Dermis blood vessel endothelial cell (primary cell): ENCODE measurements at regions not wholly inside any gene's neighbourhood (a gene's known extent, or its start where the extent isn't known, plus 50 kb on each side); places are given as distances from the start of the nearest gene placed in this dataset.
A peak's percentile ranks its signal among the peaks of the same experiment; 100 is the strongest.
"Not testable (repeated sequence)": the region's sequence is repeated elsewhere in the genome, so short reads cannot be mapped to it uniquely, and the experiment has no call there.

Source experiments
- DNase-seq: peaks from one replicate; pipeline ENCODE4 v3.0.0; 2010

DNA sequence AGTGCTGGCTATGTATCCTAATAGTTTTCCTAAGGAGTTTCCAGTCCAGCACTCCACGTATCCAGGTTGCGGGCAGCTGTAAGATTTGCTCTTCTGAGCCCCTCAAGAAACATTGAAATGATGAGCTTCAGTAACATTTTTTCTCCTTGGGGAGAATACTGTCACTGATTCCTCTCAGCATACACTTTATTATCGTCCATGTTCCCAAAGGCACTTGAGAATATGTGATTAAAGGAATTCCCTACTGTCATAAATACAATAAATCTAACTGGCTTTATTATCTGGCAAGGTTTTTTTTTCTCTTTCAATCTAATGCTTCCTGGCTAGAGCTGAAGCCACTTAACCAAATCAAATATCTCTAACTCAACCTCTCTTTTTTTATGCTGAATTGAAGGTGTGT lies 359.2 kb upstream of the PKN2 start:
- DNase-seq, result no peak

DNA sequence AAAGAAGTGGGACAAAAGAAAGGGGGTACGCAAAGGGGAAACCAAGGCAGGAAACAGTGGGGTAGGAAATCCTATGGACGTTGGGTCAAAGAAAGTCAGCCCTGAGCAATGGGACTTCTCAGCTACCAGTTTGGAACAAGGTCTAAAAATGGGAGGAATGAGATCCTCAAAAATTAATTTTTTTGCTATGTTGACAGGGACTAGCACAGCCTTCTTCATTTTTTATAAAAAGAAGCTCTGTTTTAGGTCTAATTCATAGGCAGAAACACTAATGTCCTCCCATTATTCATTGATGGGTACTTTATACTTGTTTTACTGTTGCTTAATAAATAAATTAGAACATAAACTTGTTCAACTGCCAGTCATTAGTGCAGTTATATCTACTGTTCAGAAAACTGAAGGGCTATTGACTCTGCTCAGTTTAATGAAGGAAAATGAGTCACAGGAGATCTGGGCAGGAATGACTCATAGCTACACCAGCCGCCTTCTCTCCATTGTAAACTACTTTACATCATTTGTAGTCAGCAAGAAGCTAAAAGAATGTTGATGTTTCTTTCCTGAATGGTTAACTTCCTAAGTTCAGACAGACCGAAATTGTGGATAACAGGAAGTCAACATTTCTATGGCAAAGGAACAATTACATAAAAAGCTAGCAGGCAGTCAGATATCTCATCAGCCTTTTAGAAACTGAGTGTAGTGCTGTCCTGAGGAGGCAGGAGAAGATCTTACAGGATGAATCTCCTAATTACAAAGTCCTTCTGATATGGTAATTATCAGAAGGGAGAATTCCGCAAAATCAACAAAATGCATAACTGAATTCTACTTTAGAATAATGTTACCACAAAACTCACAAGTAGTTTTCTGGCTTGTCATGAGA lies 356.4 kb upstream of the PKN2 start:
- DNase-seq, result peak; percentile 96

DNA sequence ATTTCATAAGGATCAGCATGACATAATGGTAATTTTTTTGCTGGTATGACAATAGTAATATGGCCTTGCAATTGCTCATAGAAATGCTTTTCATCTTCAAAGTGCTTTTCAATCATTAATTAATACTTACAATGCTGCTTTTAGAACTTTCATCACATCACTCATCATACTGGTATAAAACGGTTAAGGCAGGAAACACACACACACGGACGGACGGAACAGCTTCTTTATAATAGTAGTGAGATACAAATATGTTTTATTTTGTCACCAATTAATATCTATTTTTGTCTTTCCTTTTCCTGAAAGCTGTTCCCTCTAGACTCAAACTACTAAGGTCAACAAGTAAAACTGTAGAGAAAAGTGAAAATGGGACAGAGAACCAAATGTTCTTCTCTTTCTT lies 353.9 kb upstream of the PKN2 start:
- peak; percentile 18 for DNase-seq

DNA sequence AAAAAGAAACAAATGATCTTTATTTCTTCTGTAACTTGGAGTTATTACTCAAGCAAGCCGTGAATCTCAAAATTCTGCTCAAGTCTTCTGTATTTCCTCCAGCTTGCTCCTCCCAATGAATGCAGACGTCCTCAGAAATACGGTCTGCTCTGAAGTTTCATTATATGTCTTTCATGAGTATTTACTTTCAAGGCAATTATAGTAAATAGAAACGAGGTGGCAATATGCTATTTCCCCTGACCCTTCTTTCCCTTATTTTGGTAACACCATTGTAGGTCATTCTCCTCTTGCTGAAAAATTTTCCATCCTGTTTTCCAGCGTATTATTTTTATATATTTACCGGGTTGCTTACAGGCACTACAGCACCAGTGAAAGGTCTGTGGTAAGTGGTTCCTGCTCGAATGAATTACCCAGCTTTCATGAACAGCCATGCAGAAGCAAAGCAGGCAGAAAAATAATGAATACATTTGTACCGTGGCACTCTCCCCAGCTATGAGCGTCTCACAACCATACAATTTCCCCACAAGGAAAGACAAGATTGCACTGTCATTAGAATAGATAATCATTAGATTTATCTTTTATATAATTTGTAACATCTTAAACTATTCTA lies 350.9 kb upstream of the PKN2 start:
- DNase-seq, result no peak

DNA sequence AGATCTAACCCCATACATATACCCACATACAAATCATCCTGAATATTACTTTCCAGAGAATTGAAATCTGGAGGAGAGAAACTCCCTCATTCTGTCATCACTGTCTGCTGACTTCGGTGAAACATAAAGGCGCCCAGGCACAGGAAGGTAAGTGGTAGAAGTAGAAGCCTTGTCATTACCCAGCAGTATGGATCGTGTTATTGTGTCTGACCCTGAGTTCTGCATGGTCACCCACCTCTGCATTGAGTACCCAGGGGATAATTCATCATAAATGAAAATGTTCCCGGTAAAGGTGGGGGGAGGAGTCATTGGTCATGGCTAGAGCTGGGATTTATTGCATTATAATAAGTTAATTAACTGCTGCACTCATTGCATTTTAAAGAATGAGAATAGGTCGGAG lies 342.6 kb upstream of the PKN2 start:
- no peak for DNase-seq

DNA sequence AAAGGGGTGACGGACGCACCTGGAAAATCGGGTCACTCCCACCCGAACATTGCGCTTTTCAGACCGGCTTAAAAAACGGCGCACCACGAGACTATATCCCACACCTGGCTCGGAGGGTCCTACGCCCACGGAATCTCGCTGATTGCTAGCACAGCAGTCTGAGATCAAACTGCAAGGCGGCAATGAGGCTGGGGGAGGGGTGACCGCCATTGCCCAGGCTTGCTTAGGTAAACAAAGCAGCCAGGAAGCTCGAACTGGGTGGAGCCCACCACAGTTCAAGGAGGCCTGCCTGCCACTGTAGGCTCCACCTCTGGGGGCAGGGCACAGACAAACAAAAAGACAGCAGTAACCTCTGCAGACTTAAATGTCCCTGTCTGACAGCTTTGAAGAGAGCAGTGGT lies 342.0 kb upstream of the PKN2 start:
- DNase-seq, result not testable (repeated sequence)

DNA sequence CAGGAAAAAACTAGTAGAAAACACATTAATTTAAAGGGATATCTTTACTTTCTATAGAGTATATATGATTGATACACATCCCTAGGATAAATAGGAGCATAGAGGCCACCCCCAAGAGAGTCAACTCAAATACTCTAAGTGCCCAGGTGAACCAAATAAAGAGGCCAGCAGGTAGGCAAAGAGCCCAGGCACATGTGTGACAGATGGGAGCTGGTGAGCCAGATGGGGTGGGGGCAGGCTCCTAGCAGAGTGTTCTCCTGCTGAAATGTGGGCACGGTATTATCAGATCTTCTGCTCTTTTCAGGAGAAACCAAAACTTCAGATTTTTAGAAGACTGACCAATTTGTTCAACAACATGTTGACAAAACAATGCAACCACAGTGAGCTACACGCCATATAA lies 333.4 kb upstream of the PKN2 start:
- DNase-seq, result no peak

DNA sequence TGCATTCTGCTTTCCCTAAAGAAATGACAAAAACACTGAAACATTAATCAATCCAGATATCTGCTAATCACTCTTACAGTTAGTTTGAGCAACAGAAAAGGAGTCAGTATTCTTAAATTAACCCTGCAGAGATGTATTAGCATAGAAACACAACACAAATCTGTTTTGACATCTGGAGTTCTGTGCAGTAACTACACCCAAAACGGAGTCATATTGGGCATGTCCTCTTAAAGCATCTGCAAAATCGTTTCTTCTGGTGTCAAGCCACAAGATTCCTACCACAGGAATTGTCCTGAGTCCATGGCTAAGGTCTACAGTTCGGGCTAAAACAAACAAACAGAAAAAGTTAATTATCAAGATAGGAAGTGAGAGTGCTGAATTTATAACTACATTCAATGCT lies 332.1 kb upstream of the PKN2 start:
- no peak for DNase-seq

DNA sequence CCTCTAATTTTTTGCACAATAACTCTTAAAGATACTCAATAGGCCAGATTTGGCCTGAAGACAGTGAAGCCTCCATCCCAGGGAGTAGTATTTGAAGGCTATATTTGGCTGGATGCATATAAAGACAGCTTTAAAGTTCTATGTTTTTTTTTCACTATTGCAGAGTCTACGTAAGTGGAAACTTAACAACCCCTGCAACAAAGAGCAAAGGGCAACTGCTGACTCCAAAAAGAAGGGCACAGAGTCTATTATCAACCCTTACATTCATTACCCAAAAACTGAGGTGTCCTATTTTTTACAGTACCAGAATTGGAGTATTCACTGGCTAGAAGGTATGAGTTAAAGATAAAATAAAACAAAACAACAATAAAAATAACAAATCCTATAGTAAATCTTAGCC lies 329.8 kb upstream of the PKN2 start:
- no peak for DNase-seq

DNA sequence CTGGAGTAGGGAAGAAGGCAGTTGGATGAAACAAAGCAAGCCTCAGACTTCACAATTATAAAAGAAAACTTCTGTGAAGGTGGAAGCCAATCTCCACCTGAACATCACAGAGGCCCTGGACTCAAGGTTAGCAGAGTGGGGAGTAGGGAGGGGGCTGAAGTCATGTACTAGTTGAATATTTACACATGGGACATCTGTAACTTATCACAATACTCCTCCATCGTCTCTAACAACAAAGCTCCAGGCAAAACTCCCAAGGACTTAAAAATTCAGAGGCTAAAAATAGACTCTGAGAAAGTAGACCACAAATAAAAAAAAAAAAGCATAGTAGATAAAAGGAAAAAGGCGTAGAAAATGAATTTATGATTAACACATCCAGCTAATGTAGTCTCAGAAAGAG lies 326.3 kb upstream of the PKN2 start:
- no peak for DNase-seq

DNA sequence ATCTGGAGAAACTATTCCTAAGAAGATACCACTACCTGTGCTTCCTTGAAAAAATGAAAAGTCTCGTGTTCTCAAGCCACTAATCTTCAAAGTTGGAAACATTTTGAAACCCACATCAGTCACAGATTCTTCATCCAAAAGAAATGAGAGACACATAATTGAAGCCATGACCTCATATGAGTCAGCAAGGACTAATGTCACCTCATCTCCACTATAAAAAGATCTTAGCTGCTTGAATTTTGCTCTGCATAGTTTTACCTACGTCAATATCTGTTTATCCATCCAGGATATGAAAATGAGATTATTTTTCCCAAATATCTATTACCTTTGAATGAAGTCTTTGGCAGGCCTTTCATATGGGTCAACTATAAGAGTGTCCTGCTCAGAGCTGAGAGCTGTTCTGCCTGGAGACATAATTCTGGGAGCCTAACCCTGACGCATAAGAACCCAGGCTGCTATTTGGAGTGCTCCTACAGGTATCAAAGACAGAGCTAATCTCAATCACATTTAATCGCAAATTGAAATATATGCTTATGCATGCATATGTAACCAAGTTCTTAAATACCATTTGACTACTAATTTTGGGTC lies 312.5 kb upstream of the PKN2 start:
- no peak for DNase-seq

DNA sequence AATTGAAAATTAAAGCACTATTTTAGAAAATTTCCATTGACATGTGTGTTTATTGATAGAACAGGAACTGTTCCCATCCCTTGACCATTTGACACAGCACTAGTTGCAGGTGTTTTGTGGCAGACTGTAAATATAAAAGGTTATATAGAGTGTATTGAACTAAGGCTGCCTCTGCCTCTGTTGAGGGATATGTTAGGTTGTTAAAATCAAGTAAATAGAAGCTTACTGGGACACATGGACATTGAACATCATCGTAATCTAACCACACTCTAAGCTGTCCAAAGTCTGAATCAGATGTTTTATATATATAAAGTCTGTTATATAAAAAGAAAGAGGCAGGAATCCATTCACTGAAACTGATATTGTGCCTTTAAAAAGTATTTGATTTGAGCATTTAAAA lies 308.1 kb upstream of the PKN2 start:
- DNase-seq, result no peak

DNA sequence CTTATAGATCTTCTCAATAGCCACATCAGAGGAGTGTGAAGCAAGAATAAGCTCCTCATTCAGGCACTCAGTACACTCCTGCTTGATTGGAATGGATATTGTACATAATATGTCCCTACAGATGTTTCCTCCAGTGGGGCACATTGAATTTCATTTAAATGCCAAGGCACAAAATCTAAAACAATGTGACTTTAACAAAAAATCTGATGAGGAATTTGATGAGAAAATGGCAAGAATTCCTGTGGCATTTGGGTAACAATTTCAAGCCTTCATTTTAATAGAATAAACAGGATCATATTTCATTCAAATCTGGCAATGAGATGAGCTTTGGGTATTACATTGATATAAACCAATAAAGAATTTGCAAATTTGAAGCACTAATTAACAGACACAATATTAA lies 307.7 kb upstream of the PKN2 start:
- DNase-seq, result no peak

DNA sequence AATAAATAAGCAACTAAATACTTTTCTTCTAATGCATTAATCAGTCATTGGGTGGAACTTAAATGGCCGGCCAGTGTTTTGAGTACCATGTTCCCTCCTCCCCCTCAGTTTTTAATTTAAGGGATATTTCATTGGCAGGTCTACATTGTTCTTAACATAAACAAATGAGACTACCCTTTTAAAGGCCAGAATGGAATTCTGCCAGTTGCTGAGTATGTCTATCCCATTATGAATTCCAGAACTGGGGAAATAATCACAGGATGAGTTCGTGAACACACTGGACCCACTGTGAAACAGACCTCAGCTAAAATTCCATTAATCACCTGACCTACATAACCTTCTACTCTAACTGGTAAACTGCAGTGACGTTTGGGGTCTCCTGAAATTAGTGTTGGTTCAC lies 305.5 kb upstream of the PKN2 start:
- DNase-seq, result no peak

DNA sequence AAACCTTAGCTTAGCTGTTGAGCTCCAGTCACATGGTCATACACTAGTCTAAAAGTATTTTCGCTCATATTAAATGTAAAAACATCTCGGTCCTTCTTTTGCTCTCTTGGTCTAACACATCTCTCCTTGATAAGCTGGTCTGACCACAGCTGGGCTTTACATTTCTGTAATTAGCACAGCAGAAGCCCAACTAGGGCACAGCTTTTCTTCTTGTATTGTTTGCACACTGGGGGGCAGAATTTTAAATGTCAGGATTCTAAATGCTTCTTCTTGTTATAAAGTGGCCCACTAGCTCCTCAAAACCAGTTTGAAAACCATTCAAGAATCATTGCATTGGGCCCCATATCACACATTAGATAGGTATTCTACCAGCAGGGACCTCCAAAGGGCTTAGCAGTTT lies 289.1 kb upstream of the PKN2 start:
- no peak for DNase-seq

DNA sequence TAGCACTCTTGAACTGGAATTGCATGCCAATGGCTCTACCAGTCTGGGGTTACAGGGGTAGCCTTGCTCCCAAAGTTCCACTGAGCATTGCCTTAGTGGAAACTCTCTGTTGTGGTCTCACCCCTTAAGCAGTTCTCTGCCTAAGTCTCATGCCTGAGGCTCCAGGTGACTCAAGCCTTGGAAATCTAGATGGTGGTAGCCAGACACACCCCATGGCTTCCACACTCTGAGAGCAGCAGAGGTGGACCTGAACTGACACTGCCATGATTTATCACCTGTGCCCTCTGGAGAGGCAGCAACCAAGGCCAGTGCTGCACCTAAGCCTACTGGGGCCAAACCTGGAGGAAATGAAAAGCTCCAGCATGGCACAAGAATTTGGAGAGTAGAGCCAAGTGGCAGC lies 285.7 kb upstream of the PKN2 start:
- no peak for DNase-seq

DNA sequence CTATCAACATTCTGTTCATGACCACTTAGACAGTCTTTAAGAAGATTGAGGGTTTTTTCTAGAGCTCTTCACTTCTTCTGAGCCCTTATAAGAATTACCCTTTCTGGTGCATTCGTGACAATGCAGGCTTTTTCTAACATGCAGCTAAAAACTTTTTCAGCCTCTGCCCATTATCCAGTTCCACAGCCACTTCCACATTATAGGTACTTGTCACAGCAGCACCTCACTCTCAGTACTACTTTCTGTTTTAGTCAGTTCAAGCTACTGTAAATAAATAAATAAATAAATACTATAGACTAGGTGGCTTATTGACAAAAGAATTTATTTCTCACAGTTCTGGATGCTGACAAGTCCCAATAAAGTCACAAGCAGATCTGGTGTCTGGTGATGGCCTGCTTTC lies 284.4 kb upstream of the PKN2 start:
- no peak for DNase-seq

DNA sequence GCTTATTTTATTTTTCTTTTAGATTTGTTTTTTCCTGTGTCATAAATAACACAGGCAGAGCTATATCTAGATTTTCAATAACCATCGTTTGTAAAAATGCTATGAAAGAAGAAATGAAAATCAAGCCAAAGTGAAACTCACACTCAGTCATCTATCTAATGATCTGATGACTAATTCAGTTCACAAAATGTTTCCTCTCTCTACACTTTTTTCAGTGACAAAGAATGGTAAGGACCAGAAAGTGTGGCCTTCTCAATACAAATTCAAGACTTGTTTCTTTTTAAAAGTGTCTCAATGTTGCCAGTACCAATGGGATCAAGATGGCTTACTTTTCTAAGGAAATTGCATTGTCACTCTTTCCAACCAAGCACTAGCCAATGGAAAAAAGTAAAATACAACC lies 282.8 kb upstream of the PKN2 start:
- no peak for DNase-seq

DNA sequence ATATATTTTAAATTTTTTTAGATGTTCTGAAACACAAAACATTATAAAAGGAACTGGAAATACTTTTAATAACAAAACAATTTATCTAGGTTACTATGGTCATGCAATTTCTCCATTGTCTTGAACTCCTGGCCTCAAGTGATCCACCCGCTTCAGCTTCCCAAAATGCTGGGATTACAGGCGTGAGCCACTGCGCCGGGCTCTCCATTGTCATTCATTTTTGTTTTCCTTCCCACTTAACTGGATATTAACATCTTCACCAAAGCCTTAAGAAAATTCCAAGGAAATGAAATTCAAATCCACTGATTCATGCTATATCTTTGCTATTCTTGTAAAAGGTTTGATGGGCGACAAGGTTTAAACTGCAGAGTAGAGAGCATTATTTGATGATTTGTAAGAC lies 279.5 kb upstream of the PKN2 start:
- no peak for DNase-seq

DNA sequence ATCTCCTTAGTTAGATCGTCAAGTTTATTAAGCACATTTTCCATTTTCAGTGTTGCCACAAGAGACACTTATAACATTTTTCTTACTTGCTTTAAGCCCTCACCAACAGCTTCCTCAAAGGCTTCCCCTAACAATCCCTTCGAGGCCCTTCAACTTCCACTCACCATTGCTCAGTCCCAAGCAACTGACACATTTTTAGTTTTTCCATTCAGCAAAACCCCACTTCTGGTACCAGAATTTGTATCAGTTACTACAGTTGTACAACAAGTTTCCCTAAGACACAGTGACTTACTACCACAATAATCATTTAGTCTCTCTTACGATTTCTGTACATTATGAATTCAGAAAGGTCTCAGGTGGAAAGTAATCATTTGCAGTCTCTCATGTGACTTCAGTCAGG lies 276.8 kb upstream of the PKN2 start:
- no peak for DNase-seq

DNA sequence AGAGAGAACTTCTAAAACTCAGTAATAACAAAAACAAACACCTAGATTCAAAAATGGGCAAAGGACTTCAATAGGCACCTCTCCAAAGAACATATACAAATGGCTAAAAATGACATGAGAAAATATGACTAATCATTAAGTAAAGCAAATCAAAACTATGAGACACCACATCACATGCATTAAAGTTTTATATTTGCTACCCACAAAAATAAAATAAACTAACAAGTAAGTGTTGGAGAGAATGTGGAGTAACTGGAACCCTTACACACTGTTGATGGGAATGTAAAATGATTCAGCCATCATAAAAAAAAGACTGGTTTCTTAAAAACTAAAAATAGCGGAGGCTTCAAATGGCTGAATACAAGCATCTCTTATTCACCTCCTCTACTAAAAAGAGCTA lies 262.1 kb upstream of the PKN2 start:
- no peak for DNase-seq

DNA sequence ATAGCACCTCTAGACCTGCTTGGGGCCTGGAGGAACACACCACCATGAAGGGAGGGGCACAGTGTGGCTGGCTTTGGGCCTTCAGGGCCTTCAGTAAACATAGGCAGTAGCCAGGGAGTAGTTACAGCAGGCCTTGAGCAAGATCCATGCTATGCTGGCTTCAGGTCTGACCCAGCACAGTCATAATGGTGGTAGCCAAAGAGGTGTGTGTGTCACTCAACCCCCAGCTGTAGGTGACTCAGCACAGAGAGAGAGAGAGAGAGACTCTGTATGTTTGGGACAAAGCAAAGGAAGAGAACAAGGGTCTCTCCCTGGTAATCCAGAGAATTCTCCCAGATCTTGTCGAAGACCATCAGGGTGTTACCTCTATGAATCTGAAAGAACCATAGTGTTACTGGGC lies 250.5 kb upstream of the PKN2 start:
- DNase-seq, result no peak

DNA sequence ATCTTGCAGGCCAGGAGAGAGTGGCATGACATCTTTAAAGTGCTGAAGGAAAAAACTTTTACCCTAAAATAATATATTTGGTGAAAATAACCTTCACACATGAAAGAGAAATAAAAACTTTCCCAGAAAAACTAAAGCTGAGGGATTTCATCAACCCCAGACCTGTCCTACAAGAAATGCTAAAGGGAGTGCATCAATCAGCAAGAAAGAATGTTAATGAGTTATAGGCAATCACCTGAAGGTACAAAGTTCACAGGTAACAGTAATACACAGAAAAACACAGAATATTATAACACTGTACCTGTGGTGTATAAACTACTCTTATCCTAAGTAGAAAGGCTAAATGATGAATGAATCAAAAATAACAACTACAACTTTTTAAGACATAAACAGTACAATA lies 249.2 kb upstream of the PKN2 start:
- DNase-seq, result no peak

DNA sequence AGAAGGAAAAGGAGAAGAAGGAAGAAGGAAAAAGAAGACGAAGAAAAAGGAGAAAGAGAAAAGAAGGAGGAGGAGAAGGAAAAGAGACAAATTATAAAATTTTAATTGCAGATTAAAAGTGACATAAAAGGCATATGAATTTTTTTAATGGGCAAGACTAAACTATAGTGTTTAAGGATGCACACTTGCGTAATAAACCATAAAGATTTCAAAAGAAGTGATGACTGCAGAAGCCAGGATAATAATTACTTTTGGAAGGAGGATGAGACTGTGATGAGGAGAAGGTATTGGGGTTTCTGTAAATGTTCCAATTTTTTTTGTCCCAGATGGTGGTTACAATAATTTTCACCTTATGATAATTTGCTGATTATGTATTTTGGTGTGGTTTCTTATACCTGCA lies 243.1 kb upstream of the PKN2 start:
- no peak for DNase-seq
